GM12878 (cell line): ENCODE measurements at regions not wholly inside any gene's neighbourhood (a gene's known extent, or its start where the extent isn't known, plus 50 kb on each side); places are given as distances from the start of the nearest gene placed in this dataset.

Source experiments
- ATAC-seq: fragments of 200-7000 bp; cut with Tn5 transposase; 3 replicates; pipeline ENCODE4 v1.9.1; 2020; ENCODE audit warnings: mild to moderate bottlenecking, moderate library complexity
- BruUV-seq: library from RNA; stranded (reverse); fragments of 400-500 nt; replicated peaks from 2 replicates; lab custom pipeline; 2021; lab: Mats Ljungman, UMichigan
- CTCF ChIA-PET: fragments of 300-600 bp; sonication (Branson Sonifier 250); formaldehyde crosslinking; extraction: SDS; loops from one replicate; lab custom pipeline; 2021; ENCODE audit warnings: inconsistent platforms; lab: Yijun Ruan, JAX
- POLR2A ChIA-PET: fragments of 350-600 bp; formaldehyde crosslinking; extraction: SDS; loops from one replicate; lab custom pipeline; 2021; ENCODE audit warnings: inconsistent platforms; lab: Charles Lee
- RAD21 ChIA-PET: fragments of 300-600 bp; sonication (Branson Sonifier 250); formaldehyde crosslinking; loops from one replicate; lab custom pipeline; 2023; ENCODE audit warnings: antibody characterized with exemption; ENCODE audit not compliant: unreplicated experiment; lab: Charles Lee
- SMC1A ChIA-PET: fragments of 300-600 bp; sonication (Branson Sonifier 250); formaldehyde crosslinking; loops from one replicate; lab custom pipeline; 2023; ENCODE audit not compliant: unreplicated experiment, uncharacterized antibody; lab: Charles Lee
- DNase-seq: peaks from one replicate; pipeline ENCODE4 v3.0.0-alpha.2; 2011; ENCODE audit warnings: low read depth, low spot score
- FAIRE-seq: peaks from 3 replicates; lab custom pipeline; 2011; peaks lifted over from hg19 to GRCh38; lab: Jason Lieb, UNC
- H2AFZ ChIP-seq: 2 replicates; pipeline ENCODE4 v1.6.0; 2011; ENCODE audit warnings: low read depth, low read length, control low read depth; ENCODE audit not compliant: control insufficient read depth
- H3K27ac ChIP-seq: 2 replicates; pipeline ENCODE4 v1.5.1; 2011; ENCODE audit warnings: control low read depth; ENCODE audit not compliant: control insufficient read depth, insufficient read depth
- H3K27me3 ChIP-seq, 2 experiments: replicated peaks in 1 of 2; 2 replicates each; pipeline versions ENCODE4 v1.6.0 to v1.6.1; 2011; ENCODE audit warnings: low read length in 1 of 2; ENCODE audit not compliant: control insufficient read depth in 2 of 2, insufficient read depth in 2 of 2
- H3K36me3 ChIP-seq, 2 experiments: 2 replicates each; pipeline ENCODE4 v1.5.1; 2011; ENCODE audit warnings: low read length in 1 of 2; ENCODE audit not compliant: control insufficient read depth in 2 of 2, insufficient read depth in 2 of 2
- H3K4me1 ChIP-seq: 2 replicates; pipeline ENCODE4 v1.6.1; 2011; ENCODE audit warnings: mild to moderate bottlenecking, low read length, moderate library complexity, mixed read lengths; ENCODE audit not compliant: control insufficient read depth, insufficient read depth
- H3K4me2 ChIP-seq: 2 replicates; pipeline ENCODE4 v1.6.0; 2011; ENCODE audit warnings: control low read depth; ENCODE audit not compliant: control insufficient read depth, insufficient read depth
- H3K4me3 ChIP-seq: fragments of 200-600 bp; sonication (generic); 2 replicates; pipeline ENCODE4 v1.5.1; 2016
- H3K79me2 ChIP-seq: 2 replicates; pipeline ENCODE4 v1.6.0; 2011; ENCODE audit warnings: low read length; ENCODE audit not compliant: control insufficient read depth, insufficient read depth
- H3K9ac ChIP-seq: 2 replicates; pipeline ENCODE4 v1.8.0; 2011; ENCODE audit warnings: low read length, control low read depth, mixed read lengths; ENCODE audit not compliant: control insufficient read depth, insufficient read depth
- H3K9me3 ChIP-seq: replicated peaks from 3 replicates; pipeline ENCODE4 v1.5.1; 2011; ENCODE audit warnings: mild to moderate bottlenecking, low read length; ENCODE audit not compliant: control insufficient read depth, insufficient read depth
- H4K20me1 ChIP-seq: 2 replicates; pipeline ENCODE4 v1.6.0; 2011; ENCODE audit not compliant: control insufficient read depth, insufficient read depth
- ATF7 ChIP-seq: fragments of 450-650 bp; IDR thresholded peaks from 2 replicates; pipeline ENCODE4 v1.6.1; 2016; ENCODE audit warnings: low read depth, mild to moderate bottlenecking
- BRCA1 ChIP-seq: IDR thresholded peaks from 2 replicates; pipeline ENCODE4 v1.6.1; 2011; ENCODE audit warnings: low read depth, low read length, improper control_type of control experiment
- CHD1 ChIP-seq: IDR thresholded peaks from 2 replicates; pipeline ENCODE4 v1.6.1; 2012; ENCODE audit warnings: low read depth, low read length, improper control_type of control experiment
- CHD4 ChIP-seq: fragments of 200-600 bp; sonication (generic); IDR thresholded peaks from 2 replicates; pipeline ENCODE4 v1.6.1; 2016; ENCODE audit warnings: mild to moderate bottlenecking
- EGR1 ChIP-seq, 2 experiments: IDR thresholded peaks; 1 replicate in 1 of 2; 2 replicates in 1 of 2; pipeline ENCODE4 v1.6.1; 2011 to 2012; ENCODE audit warnings: low read depth in 2 of 2, low read length in 2 of 2, borderline replicate concordance in 1 of 2, mild to moderate bottlenecking in 1 of 2, moderate library complexity in 1 of 2
- GATAD2B ChIP-seq: fragments of 450-650 bp; conservative IDR thresholded peaks from 2 replicates; pipeline ENCODE4 v1.6.1; 2017; ENCODE audit warnings: low read depth, mild to moderate bottlenecking, moderate library complexity
- NR2F1 ChIP-seq: fragments of 450-650 bp; conservative IDR thresholded peaks from 2 replicates; pipeline ENCODE4 v1.6.1; 2017; ENCODE audit warnings: mild to moderate bottlenecking
- RAD51 ChIP-seq: fragments of 450-650 bp; IDR thresholded peaks from 2 replicates; pipeline ENCODE4 v1.6.1; 2016; ENCODE audit warnings: moderate library complexity, mild to moderate bottlenecking, inconsistent platforms
- SRF ChIP-seq, 2 experiments: IDR thresholded peaks; 2 replicates each; pipeline ENCODE4 v1.6.1; 2011; ENCODE audit warnings: low read depth in 2 of 2, low read length in 2 of 2, mild to moderate bottlenecking in 1 of 2, moderate library complexity in 1 of 2
- ZBED1 ChIP-seq: IDR thresholded peaks from 2 replicates; pipeline ENCODE4 v1.6.1; 2016; ENCODE audit warnings: borderline replicate concordance
- ZSCAN29 ChIP-seq: fragments of 450-650 bp; IDR thresholded peaks from 2 replicates; pipeline ENCODE4 v1.6.1; 2017; ENCODE audit warnings: mild to moderate bottlenecking, moderate library complexity
- WGBS: methylation state at CpG from one replicate; pipeline ENCODE4 v1.1.6; 2016; ENCODE audit warnings: low lambda C conversion rate; ENCODE audit not compliant: insufficient replicate concordance, insufficient coverage; ENCODE audit errors: missing lambda C conversion rate; 5-methylcytosine and 5-hydroxymethylcytosine counted together
- in situ Hi-C: fragments of 300-500 bp; cut with MboI; formaldehyde crosslinking; loops from 9 replicates; pipeline ENCODE4 v1.14.3; 2018; ENCODE audit warnings: mixed read lengths
- intact Hi-C: fragments of 100-400 bp; cut with micrococcal nuclease; formaldehyde crosslinking; loops from one replicate; pipeline ENCODE4 v1.14.2; 2022; ENCODE audit not compliant: unreplicated experiment

GRCh38 chr2:235390816-235391194 is 103.0 kb upstream of the AGAP1 start (continued):
- no peak for TF ChIP-seq RAD51
- no peak for TF ChIP-seq ZSCAN29
- no peak for TF ChIP-seq SRF (IDR thresholded peaks at IDR 0.05; ENCODE audit: low read depth in 2 of 2, low read length in 2 of 2)
- no peak for TF ChIP-seq ZBED1
- no peak for TF ChIP-seq BRCA1
- TF ChIP-seq ATF7, result no peak
- no peak for TF ChIP-seq CHD1

DNA sequence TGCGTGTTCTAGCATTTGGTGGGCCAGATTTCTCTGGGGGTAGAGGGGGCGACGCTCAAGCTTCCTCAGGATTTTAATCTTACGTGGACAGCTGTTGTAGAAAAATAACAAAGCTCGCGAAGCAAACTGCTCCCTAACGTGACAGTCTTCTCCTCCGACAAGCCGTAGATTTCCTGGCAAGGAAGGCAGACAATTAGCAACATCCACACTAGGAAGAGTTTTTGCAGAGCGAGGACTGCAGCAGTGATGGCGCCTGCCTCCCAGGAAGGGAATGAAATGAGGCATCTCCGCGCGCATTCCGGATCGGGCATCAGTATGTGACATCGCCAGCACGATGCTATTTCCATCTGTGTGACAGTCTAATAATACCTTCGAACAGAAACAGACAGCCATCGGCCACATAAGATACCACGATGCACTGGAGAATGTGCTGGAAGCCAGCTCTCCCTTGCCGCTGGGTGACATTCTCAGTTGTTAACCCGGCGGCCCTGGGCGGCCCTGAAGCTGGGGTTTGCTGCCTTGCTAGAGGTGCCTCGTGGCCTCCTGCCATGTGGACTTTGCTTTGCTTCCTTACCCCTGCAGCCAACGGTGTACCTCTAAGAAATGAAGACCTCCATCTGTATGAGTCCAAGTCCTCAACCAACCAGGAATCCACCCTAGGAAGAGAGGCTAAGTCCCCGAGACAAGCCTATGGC is 101.8 kb upstream of the AGAP1 start:
- no peaks in the 10 kb centered on the region for H3K27me3 ChIP-seq
- ChIA-PET CTCF (no interaction called here), POLR2A (no interaction called here), RAD21 (no interaction called here), SMC1A (no interaction called here)
- no peak for FAIRE-seq
- in situ Hi-C loops, result no loop called here
- no peaks in the 10 kb centered on the region for H3K36me3 ChIP-seq
- H3K4me1 ChIP-seq, result no peaks in the 10 kb centered on the region
- no peak for TF ChIP-seq NR2F1
- no peak for TF ChIP-seq GATAD2B
- no peak for TF ChIP-seq EGR1 (IDR thresholded peaks at IDR 0.05; ENCODE audit: borderline replicate concordance in 1 of 2, low read depth in 2 of 2, low read length in 2 of 2)
- no peak for TF ChIP-seq CHD4
- WGBS, result 62% methylated on average over 28 of the region's 28 CpGs
- H3K27ac ChIP-seq, result no peak overlapping the region
- ATAC-seq, result no peak
- no peaks in the 10 kb centered on the region; the same call in 2 of the 3 replicates for H3K9me3 ChIP-seq
- intact Hi-C loops, result no loop called here
- H2AFZ ChIP-seq, result no peak overlapping the region
- no TSS peak for BruUV-seq
- H3K4me2 ChIP-seq, result no peak overlapping the region
- no peak overlapping the region for H3K9ac ChIP-seq
- no peak for DNase-seq
- no peaks in the 10 kb centered on the region for H4K20me1 ChIP-seq
- H3K79me2 ChIP-seq, result no peaks in the 10 kb centered on the region
- H3K4me3 ChIP-seq, result no peak overlapping the region
